ENCODE measurements at regions not wholly inside any gene's neighbourhood (a gene's known extent, or its start where the extent isn't known, plus 50 kb on each side); places are given as distances from the start of the nearest gene placed in this dataset.

- no peak overlapping the region for H3K23ac ChIP-seq (ENCODE audit: low read depth, low read length)
- BruUV-seq (replicated peaks): no TSS peak
- in situ Hi-C loops (cut with MboI; ENCODE audit: low sequenced_read_pairs): no loop called here
- no peak overlapping the region for H3K14ac ChIP-seq (replicated peaks; ENCODE audit: low read depth, low read length)
- no peak overlapping the region for H4K91ac ChIP-seq (ENCODE audit: insufficient read depth, low read depth, low read length)
- no peak overlapping the region for H3K56ac ChIP-seq (ENCODE audit: extremely low read depth, insufficient read depth, low read length)
- DNase-seq (no peak), ATAC-seq (ENCODE audit: low read depth) (no peak)
- dilution Hi-C loops (cut with HindIII; ENCODE audit: low sequenced_read_pairs, unreplicated experiment): no loop called here
- intact Hi-C loops (cut with micrococcal nuclease): no loop called here
- H3K9ac ChIP-seq (ENCODE audit: low read depth, low read length): no peak overlapping the region
- no peak overlapping the region for H2BK120ac ChIP-seq (ENCODE audit: low read depth, low read length)
- H2AFZ ChIP-seq (replicated peaks; ENCODE audit: low read length, poor library complexity): no peak overlapping the region
- H2AK5ac ChIP-seq (ENCODE audit: low read depth, low read length): no peak overlapping the region
- no peaks in the 10 kb centered on the region for H3K9me1 ChIP-seq (ENCODE audit: insufficient read depth, low read length)
- CTCF ChIA-PET: no interaction called here
- no peak overlapping the region for H4K8ac ChIP-seq (ENCODE audit: low read depth in 2 of 2, low read length in 2 of 2)
- H3K27me3 ChIP-seq (ENCODE audit: control insufficient read depth, insufficient read depth, low read length): no peaks in the 10 kb centered on the region
- no peak for TF ChIP-seq MXI1 (IDR thresholded peaks at IDR 0.05; ENCODE audit: borderline replicate concordance, low read depth, low read length)
- TF ChIP-seq CEBPB (IDR thresholded peaks at IDR 0.05; ENCODE audit: low read depth, low read length): no peak
- no peak for TF ChIP-seq SMC3 (IDR thresholded peaks at IDR 0.05; ENCODE audit: low read depth, low read length)
- no peak for TF ChIP-seq ELK1 (IDR thresholded peaks at IDR 0.05; ENCODE audit: borderline replicate concordance, low read depth, low read length)
- no peak for TF ChIP-seq BHLHE40 (IDR thresholded peaks at IDR 0.05; ENCODE audit: low read depth, low read length)
- no peak for TF ChIP-seq CHD1 (IDR thresholded peaks at IDR 0.05; ENCODE audit: low read depth, low read length)
- TF ChIP-seq CTCF (conservative IDR thresholded peaks at IDR 0.05; ENCODE audit: low read depth, low read length): no peak
- TF ChIP-seq MAFK (IDR thresholded peaks at IDR 0.05; ENCODE audit: low read depth, low read length): no peak
- H3K4me2 ChIP-seq (ENCODE audit: low read depth, low read length): no peak overlapping the region
- H2AK9ac ChIP-seq (replicated peaks; ENCODE audit: low read depth, low read length, poor library complexity): no peak overlapping the region
- H3K18ac ChIP-seq (ENCODE audit: low read depth, low read length): no peak overlapping the region
- H4K20me1 ChIP-seq (ENCODE audit: insufficient read depth, low read length): no peaks in the 10 kb centered on the region
- H3K27ac ChIP-seq (ENCODE audit: insufficient read depth, low read length): no peak overlapping the region
- no peaks in the 10 kb centered on the region for H3K9me3 ChIP-seq (ENCODE audit: control insufficient read depth, insufficient read depth, low read length)
- H3K79me1 ChIP-seq (ENCODE audit: low read depth in 1 of 2, low read length in 2 of 2): no peaks in the 10 kb centered on the region
- 46% methylated on average over 2 of the region's 3 CpGs; no CpG with 5 or more reads in 1 of the 2 experiments for WGBS, 2 experiments (ENCODE audit: extremely low coverage in 2 of 2, insufficient read length in 1 of 2)
- no peak overlapping the region for H2BK20ac ChIP-seq (ENCODE audit: low read depth, low read length)
- H3K36me3 ChIP-seq (ENCODE audit: control insufficient read depth, insufficient read depth, low read length): no peaks in the 10 kb centered on the region
- no peak overlapping the region for H2BK15ac ChIP-seq (ENCODE audit: low read depth, low read length)
- POLR2A ChIA-PET (ENCODE audit: unreplicated experiment): no interaction called here
- H3K4me1 ChIP-seq (ENCODE audit: control insufficient read depth, insufficient read depth, low read length): no peaks in the 10 kb centered on the region
- no peak overlapping the region for H4K5ac ChIP-seq (ENCODE audit: low read depth, low read length)
- no peak overlapping the region for H2BK5ac ChIP-seq (ENCODE audit: low read depth, low read length, poor library complexity, severe bottlenecking)
- H3K4me3 ChIP-seq (ENCODE audit: insufficient read depth, low read depth, low read length): no peak overlapping the region
- no peak overlapping the region for H3K4ac ChIP-seq (ENCODE audit: low read depth, low read length)
These were observed 677.2 kb upstream of the SLC35B3 start for GRCh38 chr6:9112544-9112943.
